Activated T-helper 9 cell treated with anti-CD3 and anti-CD28 coated beads, Interleukin-2, amount 50 U/mL, for 16 hours (primary cell): ENCODE measurements at regions not wholly inside any gene's neighbourhood (a gene's known extent, or its start where the extent isn't known, plus 50 kb on each side); places are given as distances from the start of the nearest gene placed in this dataset.

ENCODE experiments used
- DNase-seq: peaks from one replicate; pipeline ENCODE4 v3.0.0-alpha.2; 2020; ENCODE audit warnings: low read depth

DNA sequence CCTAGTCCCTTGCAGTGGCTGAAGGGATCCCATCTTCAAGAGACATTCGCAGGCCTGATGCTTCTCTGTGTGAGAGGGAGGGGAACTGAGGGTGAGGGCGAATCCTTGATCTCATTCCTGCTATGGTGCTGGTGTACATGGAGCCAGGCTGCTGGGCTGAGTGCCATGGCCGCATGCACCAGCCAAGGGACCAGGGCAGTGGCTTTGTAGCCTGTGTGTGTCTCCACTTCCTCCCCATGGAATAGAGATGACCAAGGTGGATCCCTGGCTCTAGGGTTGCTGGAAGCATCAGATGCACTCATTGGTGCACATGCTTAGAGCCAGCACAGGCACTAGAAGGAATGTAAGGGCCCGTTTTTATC, 195.0 kb downstream of the FOXL1 start:
- no peak for DNase-seq

GRCh38 chr16:86774931-86775330, 196.6 kb downstream of the FOXL1 start:
- no peak for DNase-seq

DNA sequence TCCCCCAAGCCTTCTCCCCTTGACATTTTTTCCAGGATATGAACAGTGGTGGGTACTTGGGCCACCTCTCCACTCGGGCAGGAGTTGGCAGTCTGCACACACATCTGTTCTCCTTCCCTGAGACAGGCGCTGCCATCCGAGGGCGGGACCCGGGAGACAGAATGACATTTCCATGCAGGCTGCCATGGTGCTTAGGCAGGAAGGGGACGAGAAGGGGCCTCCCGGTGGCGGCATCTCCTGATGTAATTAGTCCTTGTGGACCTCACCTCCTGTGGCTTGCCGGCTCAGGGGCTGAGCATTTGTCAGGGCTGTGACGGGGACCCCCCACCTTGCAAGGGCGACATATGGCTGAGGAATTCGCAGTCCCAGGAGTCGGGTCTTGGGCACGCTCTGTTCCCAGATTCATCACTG, 197.2 kb downstream of the FOXL1 start:
- no peak for DNase-seq

DNA sequence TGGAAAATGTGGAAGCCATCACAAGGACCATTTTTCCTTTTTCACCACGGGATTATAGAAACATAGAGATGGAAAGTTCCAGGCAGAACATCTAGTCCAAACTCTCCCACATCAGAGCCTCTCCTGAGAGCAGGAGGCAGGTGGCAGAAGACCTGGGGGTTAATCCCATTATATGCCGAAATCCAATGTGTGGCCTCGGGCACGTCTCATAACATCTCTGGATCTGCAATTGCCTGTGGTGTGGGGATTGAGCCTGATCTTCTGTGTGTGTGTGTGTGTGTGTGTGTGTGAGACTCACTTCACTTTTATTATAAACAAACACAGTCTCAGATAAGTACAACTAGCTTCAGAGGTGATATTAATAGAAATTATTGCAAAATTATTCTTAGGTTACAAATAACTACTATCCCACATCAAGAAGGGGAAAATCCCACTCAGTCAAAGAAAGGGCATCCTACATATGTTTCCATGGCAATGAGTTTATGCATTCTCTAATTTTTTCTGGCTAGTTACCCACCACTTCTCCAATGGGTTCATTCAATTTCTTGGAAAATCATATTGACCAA, 199.1 kb downstream of the FOXL1 start:
- DNase-seq: no peak

- DNase-seq: no peak
These were observed 199.9 kb downstream of the FOXL1 start for GRCh38 chr16:86778108-86778745.

- DNase-seq: no peak
These were observed 200.6 kb downstream of the FOXL1 start for GRCh38 chr16:86778978-86779377.

DNA sequence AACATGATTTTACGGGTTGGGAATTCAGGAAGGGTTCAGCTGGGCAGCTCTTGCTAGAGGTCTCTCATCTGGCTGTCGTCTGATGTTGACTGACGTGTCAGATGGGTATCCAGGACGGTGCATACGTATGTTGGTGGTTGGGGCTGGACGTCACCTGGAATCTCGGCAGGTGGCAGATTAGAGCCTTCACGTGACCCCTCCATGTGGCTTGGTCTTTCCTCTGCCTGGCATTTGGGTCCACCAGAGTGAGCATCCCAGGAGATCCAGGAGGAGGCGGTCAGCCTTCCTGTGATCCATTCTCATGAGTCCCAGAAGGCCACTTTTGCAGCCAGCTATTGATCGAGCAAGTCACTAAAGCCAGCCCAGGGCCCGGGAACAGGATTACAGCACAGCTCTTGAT, 202.7 kb downstream of the FOXL1 start:
- no peak for DNase-seq

DNA sequence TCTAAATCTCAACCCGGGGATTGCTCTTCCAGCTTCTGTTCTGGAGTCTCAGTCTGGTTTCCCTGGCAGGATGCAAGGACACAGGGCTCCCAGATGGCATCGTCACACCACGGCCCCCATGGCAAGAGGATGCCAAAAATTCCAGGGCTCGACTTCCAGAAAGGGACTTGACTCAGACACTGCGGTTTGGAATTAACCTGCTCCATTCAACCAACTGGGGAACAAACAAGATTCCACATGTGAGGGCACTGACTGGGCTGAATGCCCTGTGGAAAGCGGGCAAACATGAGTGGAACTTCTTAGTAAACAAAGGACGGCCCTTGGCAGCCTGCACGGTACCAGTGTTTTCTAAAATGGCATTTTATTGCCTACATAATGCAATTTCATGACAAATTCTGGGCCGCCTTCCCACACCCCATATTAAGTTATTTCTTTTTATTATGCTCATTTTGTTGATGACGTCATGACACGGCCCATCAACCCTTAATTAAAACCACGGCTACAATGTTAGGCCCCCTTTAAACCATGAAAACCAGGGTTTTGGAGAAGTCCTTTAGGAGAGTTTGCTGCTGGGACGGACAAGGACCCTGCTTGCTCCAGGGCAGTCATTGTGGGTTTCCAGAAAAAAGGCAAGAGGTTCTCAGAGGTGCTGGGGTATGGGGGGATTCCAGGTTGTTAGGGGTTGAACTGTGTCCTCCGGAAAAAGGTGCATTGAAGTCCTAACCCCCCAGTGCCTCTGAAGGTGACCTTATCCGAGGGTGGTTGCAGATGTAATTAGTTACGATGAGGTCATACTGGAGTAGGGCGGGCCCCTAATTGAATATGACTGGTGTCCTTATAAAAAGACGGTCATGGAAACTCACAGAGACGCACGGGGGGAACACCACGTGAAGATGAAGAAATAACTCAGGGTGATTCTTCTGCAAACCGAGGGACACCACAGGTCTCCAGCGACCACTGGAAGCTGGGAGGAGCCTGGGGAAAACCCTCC, 205.6 kb downstream of the FOXL1 start:
- DNase-seq: no peak

- no peak for DNase-seq
These were observed 208.0 kb downstream of the FOXL1 start for GRCh38 chr16:86786338-86786737.

GRCh38 chr16:86786994-86787393, 208.6 kb downstream of the FOXL1 start:
- no peak for DNase-seq

DNA sequence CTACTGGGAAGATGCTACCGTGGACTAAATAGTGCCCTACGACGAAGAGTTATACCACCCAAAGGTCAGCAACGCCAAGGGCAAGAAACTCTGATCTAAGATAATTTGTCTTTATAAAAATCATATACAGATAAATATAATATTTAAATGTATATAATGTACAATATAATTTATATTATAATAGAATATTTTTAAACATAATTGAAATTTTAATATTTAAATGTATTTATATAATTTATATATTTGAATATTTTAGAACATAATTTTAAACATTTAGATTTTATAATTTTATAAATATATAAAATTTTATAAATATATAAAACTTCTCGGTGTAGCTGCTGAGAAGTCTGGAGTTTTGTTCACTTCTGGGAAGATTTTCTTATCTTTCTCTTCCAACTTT, 209.2 kb downstream of the FOXL1 start:
- no peak for DNase-seq

GRCh38 chr16:86789621-86790051, 211.3 kb downstream of the FOXL1 start:
- DNase-seq: no peak

GRCh38 chr16:86791287-86792035, 213.1 kb downstream of the FOXL1 start:
- no peak for DNase-seq

- DNase-seq: no peak
These were observed 216.0 kb downstream of the FOXL1 start for GRCh38 chr16:86794216-86794864.

GRCh38 chr16:86797700-86798099, 219.4 kb downstream of the FOXL1 start:
- no peak for DNase-seq

DNA sequence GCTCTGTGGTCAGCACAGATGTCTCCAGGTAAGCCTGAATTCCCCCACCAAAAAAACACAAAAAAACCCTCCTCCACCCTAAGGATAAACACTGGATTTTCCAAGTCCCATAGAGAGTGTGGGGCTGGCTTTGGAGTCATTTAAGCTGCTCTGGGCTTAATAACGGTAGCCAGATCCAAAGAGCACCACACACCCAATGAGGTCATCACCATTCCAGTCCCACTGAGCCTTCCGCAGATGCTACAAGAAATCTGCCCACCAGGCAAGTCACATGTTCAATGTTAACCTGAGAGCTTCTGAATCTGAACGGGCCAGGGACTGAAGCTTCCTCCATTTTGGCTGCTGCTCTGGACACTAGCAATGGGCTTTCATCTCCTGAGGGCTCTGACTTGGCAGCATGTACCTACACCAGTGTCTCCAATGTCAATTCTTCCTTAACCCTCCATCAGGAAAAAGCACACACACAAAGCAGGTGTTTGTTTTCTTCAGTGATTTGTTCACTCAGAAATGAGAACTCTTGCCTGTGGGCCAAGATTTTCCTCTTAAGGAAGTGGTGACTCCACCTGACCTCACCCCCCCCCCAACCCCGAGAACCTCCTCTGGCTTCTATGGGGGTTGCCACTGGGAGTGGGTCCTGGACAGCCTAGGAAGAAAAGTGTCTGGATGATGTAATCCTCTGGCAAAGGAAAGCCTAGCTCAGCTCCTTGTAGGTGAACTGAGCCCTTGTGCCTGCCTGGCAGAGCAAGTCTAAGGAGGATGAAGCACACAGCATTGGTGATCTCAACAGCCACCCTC, 220.1 kb downstream of the FOXL1 start:
- no peak for DNase-seq

- DNase-seq: no peak
These were observed 221.0 kb downstream of the FOXL1 start for GRCh38 chr16:86799367-86799766.

GRCh38 chr16:86800894-86801293, 222.5 kb downstream of the FOXL1 start:
- no peak for DNase-seq

DNA sequence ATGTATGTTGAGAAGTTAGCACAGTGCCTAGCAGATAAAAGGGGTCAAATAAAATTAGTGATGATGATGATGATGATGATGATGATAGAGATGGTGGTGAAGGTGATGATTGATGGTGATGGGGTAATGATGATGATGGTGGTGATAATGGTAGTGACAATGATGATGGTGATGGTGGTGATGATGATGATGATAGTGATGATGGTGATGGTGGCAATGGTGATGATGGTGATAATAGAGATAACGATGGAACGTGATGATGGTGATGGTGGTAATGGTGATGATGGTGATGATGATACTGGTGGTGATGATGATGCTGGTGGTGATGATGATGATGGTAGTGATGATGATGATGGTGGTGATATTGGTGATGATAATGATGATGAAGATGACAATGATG, 223.7 kb downstream of the FOXL1 start:
- no peak for DNase-seq

- no peak for DNase-seq
These were observed 226.8 kb downstream of the FOXL1 start for GRCh38 chr16:86805188-86805587.
